ENCODE measurements at regions not wholly inside any gene's neighbourhood (a gene's known extent, or its start where the extent isn't known, plus 50 kb on each side); places are given as distances from the start of the nearest gene placed in this dataset.

GRCh38 chr11:42473106-42473505 is 838.7 kb upstream of the API5 start:
- H3K79me2 ChIP-seq (ENCODE audit: insufficient read depth, low read depth, low read length): no peaks in the 10 kb centered on the region
- ChIA-PET POLR2A (interaction anchor here (1.2 kb wide), 1 partner anchor 8 kb away, joined by 3 read pairs; no protein-coding TSS in a partner anchor), CTCF (ENCODE audit: unreplicated experiment) (no interaction called here)
- H3K36me3 ChIP-seq (ENCODE audit: insufficient read depth, low read length): no peaks in the 10 kb centered on the region
- H3K4me1 ChIP-seq (ENCODE audit: insufficient read depth, low read length, poor library complexity, severe bottlenecking): no peaks in the 10 kb centered on the region
- H2AFZ ChIP-seq (ENCODE audit: low read length): no peak overlapping the region
- TF ChIP-seq CTCF (conservative IDR thresholded peaks at IDR 0.05; ENCODE audit: low read length): no peak
- TF ChIP-seq EZH2phosphoT487 (IDR thresholded peaks at IDR 0.05; ENCODE audit: borderline replicate concordance, low read depth, low read length): no peak
- DNase-seq (ENCODE audit: low spot score): no peak
- H3K4me3 ChIP-seq (ENCODE audit: low read depth, low read length, poor library complexity, severe bottlenecking): no peak overlapping the region
- intact Hi-C loops (cut with micrococcal nuclease; ENCODE audit: unreplicated experiment): no loop called here
- H3K9me3 ChIP-seq (ENCODE audit: low read length): no peaks in the 10 kb centered on the region
- BruUV-seq (replicated peaks): no TSS peak
- H3K9me2 ChIP-seq (ENCODE audit: insufficient read depth, low read length): no peaks in the 10 kb centered on the region
- H3K27ac ChIP-seq (ENCODE audit: low read depth, low read length, poor library complexity, severe bottlenecking): no peak overlapping the region
- H4K20me1 ChIP-seq (ENCODE audit: insufficient read depth, low read length): no peaks in the 10 kb centered on the region
- no peak overlapping the region for H3K4me2 ChIP-seq (ENCODE audit: low read length)

- intact Hi-C loops (cut with micrococcal nuclease; ENCODE audit: unreplicated experiment): no loop called here
- BruUV-seq (replicated peaks): no TSS peak
Observed at GRCh38 chr11:42482822-42483221, 829.0 kb upstream of the API5 start.

GRCh38 chr11:42490506-42490905 is 821.3 kb upstream of the API5 start:
- POLR2A ChIA-PET: no interaction called here
- H3K4me2 ChIP-seq (ENCODE audit: low read length): no peak overlapping the region
- no peak for DNase-seq (ENCODE audit: low spot score)
- BruUV-seq (replicated peaks): no TSS peak
- CTCF ChIA-PET (ENCODE audit: unreplicated experiment): no interaction called here
- intact Hi-C loops (cut with micrococcal nuclease; ENCODE audit: unreplicated experiment): no loop called here
- no peaks in the 10 kb centered on the region for H3K4me1 ChIP-seq (ENCODE audit: insufficient read depth, low read length, poor library complexity, severe bottlenecking)
- H3K27ac ChIP-seq (ENCODE audit: low read depth, low read length, poor library complexity, severe bottlenecking): no peak overlapping the region
- no peak for TF ChIP-seq EZH2phosphoT487 (IDR thresholded peaks at IDR 0.05; ENCODE audit: borderline replicate concordance, low read depth, low read length)
- TF ChIP-seq CTCF (conservative IDR thresholded peaks at IDR 0.05; ENCODE audit: low read length): no peak
- H3K36me3 ChIP-seq (ENCODE audit: insufficient read depth, low read length): no peaks in the 10 kb centered on the region
- no peaks in the 10 kb centered on the region for H4K20me1 ChIP-seq (ENCODE audit: insufficient read depth, low read length)
- no peaks in the 10 kb centered on the region for H3K9me3 ChIP-seq (ENCODE audit: low read length)
- no peak overlapping the region for H3K4me3 ChIP-seq (ENCODE audit: low read depth, low read length, poor library complexity, severe bottlenecking)
- no peaks in the 10 kb centered on the region for H3K79me2 ChIP-seq (ENCODE audit: insufficient read depth, low read depth, low read length)
- no peaks in the 10 kb centered on the region for H3K9me2 ChIP-seq (ENCODE audit: insufficient read depth, low read length)
- no peak overlapping the region for H2AFZ ChIP-seq (ENCODE audit: low read length)

More at GRCh38 chr11:42482822-42483221, 829.0 kb upstream of the API5 start:
- H3K9me3 ChIP-seq (ENCODE audit: low read length): no peaks in the 10 kb centered on the region
- no peaks in the 10 kb centered on the region for H3K36me3 ChIP-seq (ENCODE audit: insufficient read depth, low read length)
- H3K4me1 ChIP-seq (ENCODE audit: insufficient read depth, low read length, poor library complexity, severe bottlenecking): no peaks in the 10 kb centered on the region
- TF ChIP-seq CTCF (conservative IDR thresholded peaks at IDR 0.05; ENCODE audit: low read length): no peak
- TF ChIP-seq EZH2phosphoT487 (IDR thresholded peaks at IDR 0.05; ENCODE audit: borderline replicate concordance, low read depth, low read length): no peak
- H3K9me2 ChIP-seq (ENCODE audit: insufficient read depth, low read length): no peaks in the 10 kb centered on the region
- no peaks in the 10 kb centered on the region for H4K20me1 ChIP-seq (ENCODE audit: insufficient read depth, low read length)
- H3K4me3 ChIP-seq (ENCODE audit: low read depth, low read length, poor library complexity, severe bottlenecking): no peak overlapping the region
- ChIA-PET POLR2A (no interaction called here), CTCF (ENCODE audit: unreplicated experiment) (no interaction called here)
- DNase-seq (ENCODE audit: low spot score): no peak
- H3K27ac ChIP-seq (ENCODE audit: low read depth, low read length, poor library complexity, severe bottlenecking): no peak overlapping the region
- no peak overlapping the region for H3K4me2 ChIP-seq (ENCODE audit: low read length)
- H3K79me2 ChIP-seq (ENCODE audit: insufficient read depth, low read depth, low read length): no peaks in the 10 kb centered on the region
- no peak overlapping the region for H2AFZ ChIP-seq (ENCODE audit: low read length)

All from OCI-LY7 (cell line).